B cell (primary cell): ENCODE measurements at regions not wholly inside any gene's neighbourhood (a gene's known extent, or its start where the extent isn't known, plus 50 kb on each side); places are given as distances from the start of the nearest gene placed in this dataset.
"Not testable (repeated sequence)": the region's sequence is repeated elsewhere in the genome, so short reads cannot be mapped to it uniquely, and the experiment has no call there.

Experiments
- ATAC-seq: fragments of 200-7000 bp; cut with Tn5 transposase; one replicate; pipeline ENCODE4 v1.10.0; 2021; ENCODE audit warnings: low read depth, mild to moderate bottlenecking, moderate number of reproducible peaks, moderate library complexity
- CTCF ChIA-PET: fragments of 350-600 bp; sonication (Branson Sonifier 250); formaldehyde crosslinking; loops from one replicate; lab custom pipeline; 2021; ENCODE audit warnings: antibody characterized with exemption, inconsistent platforms; lab: Charles Lee
- POLR2A ChIA-PET: fragments of 350-600 bp; sonication (Branson Sonifier 250); formaldehyde crosslinking; loops from one replicate; lab custom pipeline; 2021; ENCODE audit warnings: antibody characterized with exemption; lab: Charles Lee
- DNase-seq: peaks from one replicate; pipeline ENCODE4 v3.0.0; 2013
- H2AFZ ChIP-seq: 2 replicates; pipeline ENCODE4 v1.6.1; 2012; ENCODE audit warnings: mild to moderate bottlenecking, low read depth, low read length; ENCODE audit not compliant: insufficient read depth, poor library complexity, severe bottlenecking
- H3K27ac ChIP-seq, 2 donors: 1 replicate in 1 of 2; 2 replicates in 1 of 2; pipeline ENCODE4 v1.5.1; 2012 to 2013; ENCODE audit warnings: low read length in 2 of 2, mild to moderate bottlenecking in 2 of 2, moderate library complexity in 1 of 2
- H3K27me3 ChIP-seq, 4 experiments: fragments of 200-600 bp in 1 of 4; sonication (generic) in 1 of 4; replicated peaks in 1 of 4; 1 replicate in 2 of 4; 2 replicates in 2 of 4; pipeline versions ENCODE4 v1.6.1 to v1.7.0; 2013 to 2016; ENCODE audit warnings: low read length in 3 of 4, mild to moderate bottlenecking in 2 of 4, mixed read lengths in 1 of 4, moderate library complexity in 1 of 4; ENCODE audit not compliant: insufficient read depth in 4 of 4, control insufficient read depth in 3 of 4; ENCODE audit errors: control extremely low read depth in 1 of 4
- H3K36me3 ChIP-seq, 2 experiments: replicated peaks in 1 of 2; 1 replicate in 1 of 2; 2 replicates in 1 of 2; pipeline versions ENCODE4 v1.6.1 to v1.7.1; 2013; ENCODE audit warnings: low read length in 1 of 2; ENCODE audit not compliant: insufficient read depth in 2 of 2, control insufficient read depth in 1 of 2; ENCODE audit errors: control extremely low read depth in 1 of 2, extremely low read depth in 1 of 2
- H3K4me1 ChIP-seq, 2 donors: fragments of 200-600 bp in 1 of 2; sonication (generic) in 1 of 2; 1 replicate in 1 of 2; 2 replicates in 1 of 2; pipeline versions ENCODE4 v1.5.1 to v1.6.1; 2013 to 2017; ENCODE audit warnings: low read length in 2 of 2; ENCODE audit not compliant: control insufficient read depth in 2 of 2, insufficient read depth in 2 of 2
- H3K4me2 ChIP-seq: replicated peaks from 2 replicates; pipeline ENCODE3; 2012; ENCODE audit warnings: mild to moderate bottlenecking, low read depth, low read length; ENCODE audit not compliant: poor library complexity, severe bottlenecking
- H3K4me3 ChIP-seq, 5 experiments: fragments of 200-600 bp in 1 of 5; sonication (generic) in 1 of 5; 1 replicate in 3 of 5; 2 replicates in 2 of 5; pipeline versions ENCODE4 v1.5.1 to v1.7.0; 2011 to 2016; ENCODE audit warnings: low read length in 4 of 5, mild to moderate bottlenecking in 4 of 5, low read depth in 2 of 5, control low read depth in 1 of 5, moderate library complexity in 1 of 5; ENCODE audit not compliant: insufficient read depth in 1 of 5; ENCODE audit errors: control extremely low read depth in 1 of 5, extremely low read depth in 1 of 5
- H3K79me2 ChIP-seq: fragments of 200-600 bp; sonication (generic); one replicate; pipeline ENCODE4 v1.6.0; 2016; ENCODE audit warnings: low read length; ENCODE audit not compliant: control insufficient read depth, insufficient read depth
- H3K9ac ChIP-seq: fragments of 200-600 bp; sonication (generic); 2 replicates; pipeline ENCODE4 v1.6.1; 2017; ENCODE audit warnings: mild to moderate bottlenecking, low read length, moderate library complexity
- H3K9me3 ChIP-seq, 3 donors: one replicate each; pipeline versions ENCODE4 v1.6.1 to v1.7.1; 2013; ENCODE audit warnings: low read length in 2 of 3; ENCODE audit not compliant: control insufficient read depth in 2 of 3, insufficient read depth in 1 of 3; ENCODE audit errors: control extremely low read depth in 1 of 3
- H4K20me1 ChIP-seq: 2 replicates; pipeline ENCODE4 v1.6.0; 2012; ENCODE audit warnings: mild to moderate bottlenecking, low read length; ENCODE audit not compliant: insufficient read depth, control insufficient read depth, poor library complexity, severe bottlenecking
- H3K27ac Mint-ChIP-seq: one replicate; pipeline ENCODE4 v1.8.0; 2021; ENCODE audit warnings: mixed read lengths
- H3K27me3 Mint-ChIP-seq: one replicate; pipeline ENCODE4 v1.8.0; 2021; ENCODE audit warnings: mixed read lengths
- H3K4me1 Mint-ChIP-seq: one replicate; pipeline ENCODE4 v1.8.0; 2021; ENCODE audit warnings: mixed read lengths
- H3K4me3 Mint-ChIP-seq: one replicate; pipeline ENCODE4 v1.8.0; 2021; ENCODE audit warnings: mixed read lengths
- H3K9me3 Mint-ChIP-seq: one replicate; pipeline ENCODE4 v1.8.0; 2022; ENCODE audit warnings: mixed read lengths; ENCODE audit not compliant: insufficient read depth
- CTCF ChIP-seq: fragments of 200-600 bp; IDR thresholded peaks from one replicate; pipeline ENCODE4 v1.8.0; 2022; ENCODE audit warnings: antibody characterized with exemption, mild to moderate bottlenecking
- EZH2 ChIP-seq: IDR thresholded peaks from 2 replicates; pipeline ENCODE4 v1.6.1; 2012; ENCODE audit warnings: borderline replicate concordance, low read depth, mild to moderate bottlenecking, moderate library complexity, low read length; ENCODE audit not compliant: insufficient read depth, poor library complexity, severe bottlenecking
- WGBS: methylation state at CpG from one replicate; pipeline ENCODE4 v1.1.5; 2013; ENCODE audit warnings: missing lambda C conversion rate; ENCODE audit not compliant: insufficient coverage; 5-methylcytosine and 5-hydroxymethylcytosine counted together
- intact Hi-C: fragments of 100-400 bp; cut with micrococcal nuclease; formaldehyde crosslinking; loops from one replicate; pipeline ENCODE4 v1.10.0; 2022

DNA sequence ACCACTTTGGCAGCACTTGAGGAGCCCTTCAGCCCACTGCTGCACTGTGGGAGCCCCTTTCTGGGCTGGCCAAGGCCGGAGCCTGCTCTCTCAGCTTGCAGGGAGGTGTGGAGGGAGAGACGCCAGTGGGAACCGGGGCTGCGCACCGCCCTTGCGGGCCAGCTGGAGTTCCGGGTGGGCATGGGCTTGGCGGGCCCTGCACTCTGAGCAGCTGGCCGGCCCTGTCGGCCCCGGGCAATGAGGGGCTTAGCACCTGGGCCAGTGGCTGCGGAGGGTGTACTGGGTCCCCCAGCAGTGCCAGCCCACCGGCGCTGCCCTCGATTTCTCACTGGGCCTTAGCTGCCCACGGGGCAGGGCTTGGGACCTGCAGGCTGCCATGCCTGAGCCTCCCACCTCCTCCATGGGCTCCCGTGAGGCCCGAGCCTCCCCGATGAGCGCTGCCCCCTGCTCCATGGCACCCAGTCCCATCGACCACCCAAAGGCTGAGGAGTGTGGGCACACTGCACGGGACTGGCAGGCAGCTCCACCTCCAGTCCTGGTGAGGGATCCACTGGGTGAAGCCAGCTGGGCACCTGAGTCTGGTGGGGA lies 253.6 kb upstream of the AMIGO2 start:
- H3K4me2 ChIP-seq, H2AFZ ChIP-seq, H3K27ac ChIP-seq, H3K36me3 ChIP-seq, POLR2A ChIA-PET, H3K4me3 ChIP-seq, H3K4me1 ChIP-seq, H3K27ac Mint-ChIP-seq, H3K9me3 Mint-ChIP-seq, H4K20me1 ChIP-seq, H3K4me3 Mint-ChIP-seq, H3K9ac ChIP-seq, ATAC-seq, H3K79me2 ChIP-seq, DNase-seq, H3K27me3 ChIP-seq, intact Hi-C loops, H3K27me3 Mint-ChIP-seq: not testable (repeated sequence)
- H3K9me3 ChIP-seq, result peaks cover 1 to 10% (median 8%) of the 10 kb centered on the region in 3 donors
- WGBS, result 96% methylated on average over 21 of the region's 22 CpGs
- H3K4me1 Mint-ChIP-seq, result peaks cover 20% of the 10 kb centered on the region
- CTCF ChIA-PET, result interaction anchor here (1.1 kb wide), 2 partner anchors 11 to 1031 kb away, joined by 3 read pairs; no protein-coding TSS in a partner anchor

- DNase-seq, result no peak
- no peaks in the 10 kb centered on the region for H3K27me3 Mint-ChIP-seq
- no peak overlapping the region for H3K4me3 ChIP-seq
- H3K4me1 Mint-ChIP-seq, result peaks cover 16% of the 10 kb centered on the region
- no peaks in the 10 kb centered on the region for H4K20me1 ChIP-seq
- no peaks in the 10 kb centered on the region for H3K79me2 ChIP-seq
- no peak overlapping the region for H3K27ac ChIP-seq
- peaks cover 9% of the 10 kb centered on the region in 2 donors for H3K4me1 ChIP-seq
- H3K9ac ChIP-seq, result no peak overlapping the region
- CTCF ChIA-PET, result no interaction called here
- H2AFZ ChIP-seq, result peak overlapping the region; percentile 12
- ATAC-seq, result no peak
- H3K9me3 ChIP-seq, result peaks cover 0 to 1% (median 0%) of the 10 kb centered on the region in 3 donors
- no peak overlapping the region for H3K4me2 ChIP-seq
- no peak overlapping the region for H3K27ac Mint-ChIP-seq
- intact Hi-C loops, result no loop called here
- no peak for TF ChIP-seq CTCF
- TF ChIP-seq EZH2, result no peak
- H3K4me3 Mint-ChIP-seq, result no peak overlapping the region
- no peaks in the 10 kb centered on the region for H3K27me3 ChIP-seq
- POLR2A ChIA-PET, result no interaction called here
- no peaks in the 10 kb centered on the region for H3K9me3 Mint-ChIP-seq
- no peaks in the 10 kb centered on the region for H3K36me3 ChIP-seq
- WGBS, result no CpG with 5 or more reads among the region's 1 CpG
These were observed 249.2 kb upstream of the AMIGO2 start for GRCh38 chr12:47328831-47329545.
